Inflammatory macrophage (primary cell): ENCODE measurements at regions not wholly inside any gene's neighbourhood (a gene's known extent, or its start where the extent isn't known, plus 50 kb on each side); places are given as distances from the start of the nearest gene placed in this dataset.

ENCODE experiments used
- DNase-seq, 2 donors: peaks; one replicate each; pipeline ENCODE4 v3.0.0-alpha.2; 2020 to 2022

DNA sequence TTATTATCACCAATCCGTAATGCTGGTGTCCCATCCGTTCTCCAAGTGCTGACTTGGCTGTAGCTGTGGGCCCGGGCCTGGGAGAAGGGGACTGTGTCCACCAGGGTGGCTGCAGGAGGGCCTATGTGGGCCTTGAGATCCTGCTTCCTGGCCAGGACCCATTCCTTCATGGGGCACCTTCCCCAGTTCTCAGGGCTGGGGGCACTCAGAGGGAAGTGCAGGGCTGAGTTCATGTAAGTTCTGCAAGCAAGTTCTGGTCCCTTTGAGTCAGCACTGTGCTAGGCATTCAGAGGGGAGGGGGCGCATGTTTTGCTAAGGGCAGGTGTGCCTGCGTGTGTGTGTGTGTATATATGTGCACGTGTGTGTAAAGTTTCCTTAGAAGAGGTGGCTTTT is 94.0 kb downstream of the GLI2 start:
- DNase-seq: no peak

- no peak for DNase-seq
These were observed 94.6 kb downstream of the GLI2 start for GRCh38 chr2:120830096-120830830.

GRCh38 chr2:120831086-120831485 is 95.4 kb downstream of the GLI2 start:
- DNase-seq: no peak

DNA sequence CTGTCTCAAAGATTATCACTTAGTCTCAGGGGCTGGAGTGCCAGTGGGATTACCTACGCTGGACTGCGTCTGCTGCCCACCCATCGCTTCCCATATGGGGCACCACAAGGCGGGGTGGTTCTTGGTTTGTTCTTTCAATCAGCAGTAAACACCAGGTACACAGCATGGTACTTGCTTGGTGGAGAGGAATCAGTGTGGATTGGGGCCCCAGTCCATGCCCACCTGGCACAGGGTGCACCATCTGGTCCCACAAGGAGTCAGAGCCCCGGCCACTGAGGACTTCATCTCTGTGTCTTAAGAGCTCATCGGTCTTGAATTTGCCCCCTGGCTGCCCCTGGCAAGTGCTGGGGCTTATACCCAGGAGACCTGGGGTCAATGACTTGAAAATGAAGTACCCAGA is 96.2 kb downstream of the GLI2 start:
- DNase-seq: no peak

- DNase-seq: no peak
These were observed 96.8 kb downstream of the GLI2 start for GRCh38 chr2:120832296-120833070.

GRCh38 chr2:120833127-120833675 is 97.5 kb downstream of the GLI2 start:
- no peak for DNase-seq

- DNase-seq: no peak
These were observed 98.5 kb downstream of the GLI2 start for GRCh38 chr2:120834206-120834605.

GRCh38 chr2:120836281-120836680 is 100.6 kb downstream of the GLI2 start:
- DNase-seq: no peak

- no peak for DNase-seq
These were observed 105.3 kb downstream of the GLI2 start for GRCh38 chr2:120840795-120841487.

DNA sequence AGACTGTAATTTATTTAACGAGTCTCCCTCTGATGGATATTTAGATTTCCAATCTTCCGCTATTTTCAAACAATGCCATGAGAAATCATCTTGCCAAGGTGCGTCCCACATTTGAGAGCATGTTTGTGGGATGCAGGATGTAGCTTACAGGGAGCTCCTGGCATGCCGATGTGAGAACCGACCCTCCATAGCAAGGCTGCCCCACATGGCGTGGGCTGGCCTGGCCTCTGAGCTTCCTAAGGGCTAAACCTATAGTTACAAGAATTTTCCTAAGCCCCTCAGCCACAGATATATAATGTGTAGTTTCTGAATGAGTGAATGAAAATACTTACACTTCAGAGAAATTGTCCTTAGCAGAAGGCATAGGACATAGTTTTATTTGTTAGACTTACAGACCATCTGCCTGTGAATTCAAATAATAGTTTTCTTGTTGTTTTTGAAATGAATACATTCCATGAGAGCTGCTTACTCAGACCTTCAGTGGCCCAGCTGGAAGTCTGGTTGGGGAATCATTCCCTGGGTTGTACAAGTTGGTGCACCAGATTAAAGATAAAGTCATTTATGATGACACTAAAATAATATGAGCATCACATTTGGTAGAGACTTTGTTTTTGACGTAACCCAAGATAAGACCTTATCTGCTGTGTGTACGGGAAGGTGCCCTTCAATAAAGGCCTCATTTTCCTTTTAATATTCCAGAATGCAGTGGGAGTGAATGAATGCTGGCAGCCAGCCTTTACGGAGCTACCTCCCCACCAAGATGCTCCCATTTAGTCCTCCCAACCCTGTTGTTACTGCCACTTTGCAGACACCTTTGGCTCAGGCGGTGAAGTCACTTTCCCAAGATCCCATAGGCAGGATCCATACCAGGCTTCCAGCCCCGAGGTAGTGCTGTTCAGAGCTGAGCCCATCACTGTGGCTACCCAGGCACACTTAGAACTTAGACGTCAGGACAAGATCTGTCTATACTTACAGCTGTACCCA is 107.1 kb downstream of the GLI2 start:
- DNase-seq: no peak

DNA sequence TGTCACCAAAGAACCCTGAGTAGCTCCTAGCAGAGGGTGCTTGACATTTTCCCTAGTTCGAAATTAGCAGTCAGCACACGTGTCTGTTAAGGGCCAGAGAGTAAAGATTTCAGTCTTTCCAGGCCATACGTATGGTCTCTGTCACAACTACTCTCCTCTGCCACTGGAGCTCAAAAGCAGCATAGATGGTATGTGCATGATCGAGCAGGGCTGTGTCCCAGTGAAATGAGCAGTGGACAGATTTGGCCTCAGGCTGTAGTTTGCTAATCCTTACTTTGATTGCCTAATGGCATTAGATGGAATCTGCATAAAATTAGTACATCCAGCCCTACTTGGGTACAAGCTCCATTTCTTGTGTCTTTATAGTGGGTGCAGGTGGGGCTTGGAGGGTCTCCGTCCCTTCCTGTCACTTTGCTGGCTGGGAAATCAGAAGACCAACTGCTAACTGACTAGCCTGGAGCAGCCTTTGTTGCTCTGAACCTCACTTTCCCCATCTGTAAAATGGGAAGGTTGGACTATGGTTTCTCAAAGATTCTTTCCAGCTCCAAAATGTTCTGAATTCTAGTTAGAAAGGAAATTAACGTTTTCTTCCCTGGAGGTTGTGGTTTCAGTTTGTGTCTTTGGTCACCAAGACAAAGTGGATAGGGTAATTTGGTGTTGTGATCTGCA is 108.5 kb downstream of the GLI2 start:
- DNase-seq: no peak

- DNase-seq: no peak
These were observed 109.6 kb downstream of the GLI2 start for GRCh38 chr2:120845277-120845676.

- no peak for DNase-seq
These were observed 110.9 kb downstream of the GLI2 start for GRCh38 chr2:120846406-120847095.

DNA sequence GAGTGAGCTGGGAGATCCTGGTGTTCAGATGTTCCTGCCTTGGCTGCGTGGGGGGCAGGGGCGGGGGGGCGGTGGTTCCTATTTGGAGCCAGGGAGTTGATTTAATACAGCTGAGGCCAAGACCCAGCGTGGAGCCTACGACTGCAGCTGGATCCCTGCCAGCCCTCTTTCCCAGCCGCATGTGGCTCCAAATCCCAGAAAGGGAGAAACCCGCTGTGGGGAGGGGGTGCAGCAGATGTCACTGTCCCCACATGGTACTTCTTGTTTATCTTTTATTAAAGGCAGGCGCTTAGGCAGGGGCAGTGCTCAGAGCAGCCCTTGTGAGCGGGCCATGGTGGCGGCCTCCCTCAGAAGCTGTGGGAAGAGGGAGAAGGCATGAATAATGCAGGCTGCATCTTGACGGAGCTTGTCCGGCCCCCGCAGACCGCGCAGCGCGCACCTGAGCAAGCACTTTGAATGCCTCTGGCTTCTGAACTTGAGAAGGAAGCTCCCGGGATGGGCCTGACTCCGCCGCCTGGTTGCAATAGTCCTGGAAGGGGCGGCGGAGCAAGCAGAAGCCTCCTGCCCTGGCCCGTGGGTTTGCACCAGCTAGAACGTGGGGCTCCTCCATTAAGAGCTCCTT is 112.1 kb downstream of the GLI2 start:
- DNase-seq: no peak

DNA sequence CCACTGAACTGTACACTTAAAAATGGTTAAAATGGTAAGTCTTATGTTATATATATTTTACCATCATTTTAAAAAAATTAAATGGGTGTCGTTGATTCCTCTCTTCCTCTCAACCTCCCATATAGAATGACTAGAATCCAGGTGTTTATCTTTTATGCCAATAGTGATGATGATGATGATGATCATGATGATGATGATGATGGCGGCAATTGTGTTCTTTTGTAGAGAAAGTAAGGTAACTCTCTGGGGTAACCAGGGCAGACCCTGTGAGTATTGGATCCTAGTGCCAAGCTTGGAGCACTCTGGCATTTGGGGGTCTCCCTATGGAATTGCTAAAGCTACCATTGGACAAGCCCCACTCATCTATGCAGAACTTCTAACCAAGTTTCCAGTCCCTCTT is 113.6 kb downstream of the GLI2 start:
- DNase-seq: no peak

- no peak for DNase-seq
These were observed 114.9 kb downstream of the GLI2 start for GRCh38 chr2:120850551-120850950.

- no peak for DNase-seq
These were observed 115.6 kb downstream of the GLI2 start for GRCh38 chr2:120851116-120851773.

DNA sequence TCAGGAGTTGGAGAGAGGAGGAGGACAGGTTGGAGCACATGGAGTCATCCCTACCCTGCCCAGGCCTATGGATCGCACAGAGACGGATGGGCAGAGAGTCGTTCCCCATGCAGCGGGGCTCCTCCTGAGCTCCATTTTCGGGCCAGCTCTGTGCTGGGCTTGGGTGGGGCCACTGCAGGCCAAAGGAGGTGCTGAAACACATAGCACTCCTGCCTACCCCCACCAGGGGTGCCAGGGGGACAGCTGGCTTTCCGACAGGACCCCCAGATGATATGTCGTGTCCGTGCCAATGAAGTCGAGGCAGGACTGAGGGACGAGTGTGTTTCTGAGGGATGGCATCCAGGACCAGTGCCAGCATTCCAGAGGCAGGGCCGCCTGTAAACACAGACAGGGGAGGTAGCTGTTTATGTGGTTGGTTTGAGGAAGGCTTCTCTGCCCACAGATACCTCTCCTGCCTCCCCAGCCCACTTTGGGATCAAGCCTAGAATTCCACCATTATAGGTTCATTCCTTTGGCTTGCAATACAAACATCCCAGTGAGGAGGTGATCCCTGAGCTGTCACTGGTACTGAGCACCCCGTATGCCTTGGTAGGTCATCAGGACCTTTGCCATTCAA is 116.6 kb downstream of the GLI2 start:
- no peak for DNase-seq

GRCh38 chr2:120853306-120854013 is 117.8 kb downstream of the GLI2 start:
- DNase-seq: no peak
